ENCODE measurements at regions not wholly inside any gene's neighbourhood (a gene's known extent, or its start where the extent isn't known, plus 50 kb on each side); places are given as distances from the start of the nearest gene placed in this dataset.
A peak's percentile ranks its signal among the peaks of the same experiment; 100 is the strongest.

DNA sequence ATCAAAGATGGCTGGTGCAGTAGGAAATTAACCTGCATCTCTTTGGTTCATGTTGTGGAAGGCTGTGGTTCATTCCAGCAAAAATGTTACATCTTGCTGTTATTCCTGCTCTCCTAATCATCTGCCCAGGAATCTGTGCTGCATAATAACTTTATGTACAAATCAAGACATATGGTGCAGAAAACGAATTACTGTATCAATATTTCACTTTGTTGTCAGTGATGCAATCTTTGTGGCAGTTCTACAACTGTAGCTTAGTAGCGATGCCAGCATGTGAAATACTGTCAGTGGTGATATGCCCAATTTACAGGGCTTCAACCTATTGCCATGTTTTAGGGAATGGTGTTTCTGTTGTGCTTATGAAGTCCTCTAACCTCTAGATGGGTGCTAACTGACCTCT, 1114.7 kb downstream of the SOCS6 start:
- Mint-ChIP-seq H3K36me3 (no peaks in the 10 kb centered on the region), H3K4me3 (no peak overlapping the region), H3K27ac (no peak overlapping the region), H3K9me3 (no peaks in the 10 kb centered on the region), H3K27me3 (no peaks in the 10 kb centered on the region), H3K4me1 (ENCODE audit: unreplicated experiment) (no peaks in the 10 kb centered on the region)
- DNase-seq (ENCODE audit: extremely low spot score, unreplicated experiment): no peak
- no peak for TF ChIP-seq CTCF (conservative IDR thresholded peaks at IDR 0.05)

DNA sequence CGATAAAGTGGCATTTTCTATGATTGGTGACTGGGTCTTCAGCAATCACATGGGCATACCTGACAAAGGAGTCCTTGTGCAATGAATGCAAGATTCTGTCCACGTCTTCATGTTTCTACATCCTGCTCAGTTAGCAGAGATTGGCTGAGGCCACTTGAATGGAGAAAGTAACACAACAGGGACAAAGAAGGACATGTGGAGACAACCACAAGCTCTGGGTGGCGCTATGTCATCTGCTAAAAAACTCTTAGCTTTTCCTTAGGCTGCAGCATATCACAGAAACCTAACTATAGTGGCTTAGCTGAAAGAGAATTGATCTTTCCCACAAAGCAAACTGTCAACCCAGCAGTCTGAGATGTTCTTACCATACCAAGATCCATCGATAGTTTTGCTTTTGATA, 1109.7 kb downstream of the SOCS6 start:
- H3K27ac Mint-ChIP-seq: no peak overlapping the region
- no peaks in the 10 kb centered on the region for H3K27me3 Mint-ChIP-seq
- H3K36me3 Mint-ChIP-seq: no peaks in the 10 kb centered on the region
- H3K4me3 Mint-ChIP-seq: no peak overlapping the region
- DNase-seq (ENCODE audit: extremely low spot score, unreplicated experiment): no peak
- TF ChIP-seq CTCF (conservative IDR thresholded peaks at IDR 0.05): peak; percentile 62
- H3K9me3 Mint-ChIP-seq: no peaks in the 10 kb centered on the region
- no peaks in the 10 kb centered on the region for H3K4me1 Mint-ChIP-seq (ENCODE audit: unreplicated experiment)

- no peak for DNase-seq (ENCODE audit: extremely low spot score, unreplicated experiment)
- H3K4me3 Mint-ChIP-seq: no peak overlapping the region
- no peak for TF ChIP-seq CTCF (conservative IDR thresholded peaks at IDR 0.05)
- H3K4me1 Mint-ChIP-seq (ENCODE audit: unreplicated experiment): no peaks in the 10 kb centered on the region
- no peaks in the 10 kb centered on the region for H3K9me3 Mint-ChIP-seq
- no peaks in the 10 kb centered on the region for H3K36me3 Mint-ChIP-seq
- no peak overlapping the region for H3K27ac Mint-ChIP-seq
- H3K27me3 Mint-ChIP-seq: no peaks in the 10 kb centered on the region
Measured at GRCh38 chr18:71388148-71388547, 1099.3 kb downstream of the SOCS6 start.

DNA sequence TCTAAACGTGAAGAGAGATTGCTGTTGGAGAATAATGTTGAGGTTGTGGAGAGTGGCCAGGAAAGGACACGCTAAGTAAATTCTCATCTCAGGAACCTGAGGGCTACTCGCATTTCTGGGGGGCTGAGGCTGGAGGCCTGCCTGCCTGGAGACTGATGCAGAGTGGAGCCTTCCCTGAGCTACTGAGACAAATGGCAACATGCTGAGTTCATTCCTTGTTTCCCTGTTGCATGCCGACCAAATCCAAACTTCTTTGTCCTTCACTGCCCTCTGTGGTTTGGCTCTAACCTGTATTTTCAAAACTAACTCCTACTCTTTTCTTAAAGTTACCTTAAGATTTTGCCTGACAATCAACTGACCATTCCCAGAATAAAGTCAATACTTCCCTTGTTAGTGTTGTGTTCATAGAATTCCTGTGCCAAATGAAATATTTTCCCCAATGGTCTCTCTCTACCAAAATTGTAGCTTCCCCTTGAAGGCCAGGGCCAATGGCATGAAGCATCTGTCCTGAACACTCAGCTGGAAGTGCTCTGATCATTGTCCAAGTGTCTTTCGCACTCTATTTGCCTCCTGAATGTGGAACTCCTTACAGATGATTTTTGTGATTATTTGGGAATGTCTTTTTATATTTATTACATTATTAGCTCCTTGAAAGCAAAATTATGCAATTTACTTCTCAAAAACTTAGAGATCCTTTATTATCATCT, 1085.6 kb downstream of the SOCS6 start:
- DNase-seq (ENCODE audit: extremely low spot score, unreplicated experiment): no peak
- Mint-ChIP-seq H3K27ac (no peak overlapping the region), H3K4me3 (no peak overlapping the region), H3K9me3 (no peaks in the 10 kb centered on the region), H3K27me3 (no peaks in the 10 kb centered on the region), H3K36me3 (no peaks in the 10 kb centered on the region), H3K4me1 (ENCODE audit: unreplicated experiment) (no peaks in the 10 kb centered on the region)
- no peak for TF ChIP-seq CTCF (conservative IDR thresholded peaks at IDR 0.05)

DNA sequence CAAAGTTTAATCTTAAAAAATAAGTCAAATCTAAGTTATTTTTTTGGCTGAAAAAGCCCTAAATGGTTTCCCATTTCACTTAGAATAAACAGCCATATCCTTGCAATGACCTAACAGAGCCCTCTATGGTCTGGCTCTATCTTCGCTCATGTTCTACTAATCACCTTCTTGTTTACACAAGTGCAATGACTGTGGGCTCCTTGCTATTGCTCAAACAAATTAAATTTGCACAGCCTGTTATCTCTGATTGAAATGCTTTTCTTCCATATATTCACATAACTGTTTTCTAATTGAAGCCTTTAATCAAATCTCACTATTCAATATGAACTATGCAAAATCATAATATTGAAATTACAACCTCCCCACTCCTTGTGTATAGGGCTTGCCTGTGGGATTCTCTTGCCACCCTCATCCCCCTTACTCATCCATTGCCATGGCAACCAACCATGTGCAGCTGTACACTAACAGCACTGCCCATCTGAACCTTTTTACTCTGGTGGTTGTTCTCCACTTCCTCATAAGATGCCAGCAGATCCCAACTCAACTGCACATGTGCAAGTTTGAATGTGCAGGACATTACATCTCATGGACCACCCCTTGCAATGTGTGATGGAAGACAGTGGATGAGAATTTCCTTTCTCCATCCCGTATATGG, 1083.2 kb downstream of the SOCS6 start:
- Mint-ChIP-seq H3K4me1 (ENCODE audit: unreplicated experiment) (no peaks in the 10 kb centered on the region), H3K36me3 (no peaks in the 10 kb centered on the region), H3K9me3 (no peaks in the 10 kb centered on the region), H3K27me3 (no peaks in the 10 kb centered on the region), H3K27ac (no peak overlapping the region), H3K4me3 (no peak overlapping the region)
- DNase-seq (ENCODE audit: extremely low spot score, unreplicated experiment): no peak
- no peak for TF ChIP-seq CTCF (conservative IDR thresholded peaks at IDR 0.05)

Measured in type B pancreatic cell (in vitro differentiated cells).